Epidermal melanocyte (primary cell): ENCODE measurements at regions not wholly inside any gene's neighbourhood (a gene's known extent, or its start where the extent isn't known, plus 50 kb on each side); places are given as distances from the start of the nearest gene placed in this dataset.
"Not testable (repeated sequence)": the region's sequence is repeated elsewhere in the genome, so short reads cannot be mapped to it uniquely, and the experiment has no call there.

Experiments
- DNase-seq: peaks from one replicate; pipeline ENCODE4 v3.0.0; 2011; ENCODE audit warnings: low spot score; ENCODE audit not compliant: insufficient read length

GRCh38 chr10:8128511-8128910 is 74.0 kb downstream of the GATA3 start:
- DNase-seq = no peak

GRCh38 chr10:8129438-8129837 is 75.0 kb downstream of the GATA3 start:
- DNase-seq = no peak

- DNase-seq = no peak
Observed at GRCh38 chr10:8130973-8131911, 76.8 kb downstream of the GATA3 start.

GRCh38 chr10:8133146-8133545 is 78.7 kb downstream of the GATA3 start:
- no peak for DNase-seq

- no peak for DNase-seq
Observed at GRCh38 chr10:8136736-8137135, 82.2 kb downstream of the GATA3 start.

GRCh38 chr10:8137272-8137681 is 82.8 kb downstream of the GATA3 start:
- DNase-seq = no peak

GRCh38 chr10:8137726-8138125 is 83.2 kb downstream of the GATA3 start:
- no peak for DNase-seq

- DNase-seq = no peak
Observed at GRCh38 chr10:8138471-8138870, 84.0 kb downstream of the GATA3 start.

GRCh38 chr10:8144496-8144895 is 90.0 kb downstream of the GATA3 start:
- no peak for DNase-seq

- DNase-seq = no peak
Observed at GRCh38 chr10:8146650-8147049, 92.2 kb downstream of the GATA3 start.

- no peak for DNase-seq
Observed at GRCh38 chr10:8149991-8150390, 95.5 kb downstream of the GATA3 start.

GRCh38 chr10:8150401-8150905 is 96.0 kb downstream of the GATA3 start:
- DNase-seq = no peak

- DNase-seq = no peak
Observed at GRCh38 chr10:8151086-8151485, 96.6 kb downstream of the GATA3 start.

- no peak for DNase-seq
Observed at GRCh38 chr10:8156918-8157317, 102.4 kb downstream of the GATA3 start.

GRCh38 chr10:8158193-8159071 is 103.9 kb downstream of the GATA3 start:
- no peak for DNase-seq

GRCh38 chr10:8159341-8160165 is 105.1 kb downstream of the GATA3 start:
- no peak for DNase-seq

GRCh38 chr10:8163824-8164223 is 109.3 kb downstream of the GATA3 start:
- no peak for DNase-seq

- DNase-seq = not testable (repeated sequence)
Observed at GRCh38 chr10:8164640-8165039, 110.2 kb downstream of the GATA3 start.

- DNase-seq = no peak
Observed at GRCh38 chr10:8168836-8169235, 114.3 kb downstream of the GATA3 start.

GRCh38 chr10:8171008-8171407 is 116.5 kb downstream of the GATA3 start:
- no peak for DNase-seq

- DNase-seq = no peak
Observed at GRCh38 chr10:8172604-8173003, 118.1 kb downstream of the GATA3 start.
